Naive thymus-derived CD4-positive, alpha-beta T cell (primary cell): ENCODE measurements at regions not wholly inside any gene's neighbourhood (a gene's known extent, or its start where the extent isn't known, plus 50 kb on each side); places are given as distances from the start of the nearest gene placed in this dataset.

Experiments
- ATAC-seq: fragments of 150-1000 bp; cut with Tn5 transposase; 2 replicates; pipeline ENCODE4 v1.10.0; 2021; ENCODE audit warnings: mild to moderate bottlenecking, moderate library complexity
- CTCF ChIA-PET: fragments of 350-600 bp; sonication (Branson Sonifier 250); formaldehyde crosslinking; loops from one replicate; lab custom pipeline; 2021; ENCODE audit warnings: antibody characterized with exemption; lab: Charles Lee
- POLR2A ChIA-PET: fragments of 350-600 bp; sonication (Branson Sonifier 250); formaldehyde crosslinking; loops from one replicate; lab custom pipeline; 2021; ENCODE audit warnings: antibody characterized with exemption, inconsistent platforms; lab: Charles Lee
- DNase-seq, 9 donors: peaks; one replicate each; pipeline versions ENCODE4 v3.0.0 to v3.0.0-alpha.2; 2020 to 2022; ENCODE audit warnings: mixed read lengths in 1 of 9
- H3K27ac ChIP-seq: one replicate; pipeline ENCODE4 v1.7.0; 2013; ENCODE audit warnings: mild to moderate bottlenecking, low read depth, low read length, moderate library complexity
- H3K27me3 ChIP-seq, 2 donors: one replicate each; pipeline ENCODE4 v1.7.0; 2013; ENCODE audit warnings: low read length in 2 of 2, mild to moderate bottlenecking in 2 of 2, moderate library complexity in 2 of 2; ENCODE audit not compliant: control insufficient read depth in 2 of 2, insufficient read depth in 2 of 2
- H3K36me3 ChIP-seq, 3 experiments: 1 replicate in 2 of 3; 2 replicates in 1 of 3; pipeline ENCODE4 v1.7.0; 2013; ENCODE audit warnings: low read length in 3 of 3, mild to moderate bottlenecking in 3 of 3, moderate library complexity in 1 of 3; ENCODE audit not compliant: insufficient read depth in 3 of 3, control insufficient read depth in 2 of 3
- H3K4me1 ChIP-seq, 2 donors: one replicate each; pipeline ENCODE4 v1.7.0; 2013; ENCODE audit warnings: low read length in 2 of 2, mild to moderate bottlenecking in 2 of 2, moderate library complexity in 1 of 2; ENCODE audit not compliant: control insufficient read depth in 2 of 2, insufficient read depth in 2 of 2
- H3K4me3 ChIP-seq: 2 replicates; pipeline ENCODE4 v1.7.0; 2013; ENCODE audit warnings: mild to moderate bottlenecking, low read length
- H3K9me3 ChIP-seq, 3 experiments: 1 replicate in 2 of 3; 2 replicates in 1 of 3; pipeline ENCODE4 v1.7.0; 2013; ENCODE audit warnings: low read length in 3 of 3; ENCODE audit not compliant: control insufficient read depth in 2 of 3
- H3K27ac Mint-ChIP-seq, 9 donors: one replicate each; pipeline ENCODE4 v1.8.0; 2020 to 2022; ENCODE audit warnings: mixed read lengths in 9 of 9, mild to moderate bottlenecking in 8 of 9, moderate library complexity in 5 of 9, inconsistent platforms in 2 of 9
- H3K27me3 Mint-ChIP-seq, 5 donors: one replicate each; pipeline ENCODE4 v1.8.0; 2021 to 2022; ENCODE audit warnings: mixed read lengths in 5 of 5, mild to moderate bottlenecking in 1 of 5
- H3K36me3 Mint-ChIP-seq, 5 donors: one replicate each; pipeline ENCODE4 v1.8.0; 2020 to 2022; ENCODE audit warnings: mixed read lengths in 5 of 5, mild to moderate bottlenecking in 3 of 5, inconsistent platforms in 1 of 5
- H3K4me1 Mint-ChIP-seq, 7 donors: one replicate each; pipeline ENCODE4 v1.8.0; 2020 to 2022; ENCODE audit warnings: mixed read lengths in 7 of 7, mild to moderate bottlenecking in 3 of 7, inconsistent platforms in 1 of 7
- H3K4me3 Mint-ChIP-seq, 10 donors: one replicate each; pipeline ENCODE4 v1.8.0; 2020 to 2022; ENCODE audit warnings: mild to moderate bottlenecking in 10 of 10, mixed read lengths in 10 of 10, moderate library complexity in 6 of 10, inconsistent platforms in 2 of 10
- H3K9me3 Mint-ChIP-seq, 11 donors: one replicate each; pipeline ENCODE4 v1.8.0; 2020 to 2022; ENCODE audit warnings: mixed read lengths in 11 of 11, mild to moderate bottlenecking in 4 of 11, inconsistent platforms in 1 of 11, moderate library complexity in 1 of 11
- intact Hi-C, 2 donors: fragments of 100-400 bp; cut with micrococcal nuclease; formaldehyde crosslinking; loops; one replicate each; pipeline ENCODE4 v1.15.1; 2023

GRCh38 chr4:38323141-38323641 lies 340.8 kb upstream of the KLF3 start:
- H3K4me3 ChIP-seq = no peak overlapping the region
- Mint-ChIP-seq H3K27me3 (peaks cover 0 to 7% (median 0%) of the 10 kb centered on the region in 5 donors), H3K27ac (peak overlapping the region in 7 of 9 donors; percentile 17 to 81 (median 59)), H3K9me3 (peaks cover 0 to 8% (median 0%) of the 10 kb centered on the region in 11 donors), H3K36me3 (peaks cover 0 to 5% (median 0%) of the 10 kb centered on the region in 5 donors), H3K4me3 (peak overlapping the region in 2 of 10 donors; percentile 32 to 52), H3K4me1 (peaks cover 43 to 96% (median 89%) of the 10 kb centered on the region in 7 donors)
- ATAC-seq (no peak), DNase-seq (no peak)
- H3K36me3 ChIP-seq = no peaks in the 10 kb centered on the region
- H3K9me3 ChIP-seq = no peaks in the 10 kb centered on the region
- peaks cover 17 to 66% of the 10 kb centered on the region in 2 donors for H3K4me1 ChIP-seq
- intact Hi-C loops = no loop called here
- ChIA-PET CTCF (interaction anchor here (0.8 to 1.6 kb wide), 2 partner anchors 143 to 352 kb away, joined by 3 to 7 read pairs; no protein-coding TSS in a partner anchor), POLR2A (interaction anchor here (1.0 to 6.3 kb wide), 4 partner anchors 36 to 352 kb away, joined by 3 to 59 read pairs (median 10); no protein-coding TSS in a partner anchor)
- no peak overlapping the region for H3K27ac ChIP-seq
- no peaks in the 10 kb centered on the region for H3K27me3 ChIP-seq

DNA sequence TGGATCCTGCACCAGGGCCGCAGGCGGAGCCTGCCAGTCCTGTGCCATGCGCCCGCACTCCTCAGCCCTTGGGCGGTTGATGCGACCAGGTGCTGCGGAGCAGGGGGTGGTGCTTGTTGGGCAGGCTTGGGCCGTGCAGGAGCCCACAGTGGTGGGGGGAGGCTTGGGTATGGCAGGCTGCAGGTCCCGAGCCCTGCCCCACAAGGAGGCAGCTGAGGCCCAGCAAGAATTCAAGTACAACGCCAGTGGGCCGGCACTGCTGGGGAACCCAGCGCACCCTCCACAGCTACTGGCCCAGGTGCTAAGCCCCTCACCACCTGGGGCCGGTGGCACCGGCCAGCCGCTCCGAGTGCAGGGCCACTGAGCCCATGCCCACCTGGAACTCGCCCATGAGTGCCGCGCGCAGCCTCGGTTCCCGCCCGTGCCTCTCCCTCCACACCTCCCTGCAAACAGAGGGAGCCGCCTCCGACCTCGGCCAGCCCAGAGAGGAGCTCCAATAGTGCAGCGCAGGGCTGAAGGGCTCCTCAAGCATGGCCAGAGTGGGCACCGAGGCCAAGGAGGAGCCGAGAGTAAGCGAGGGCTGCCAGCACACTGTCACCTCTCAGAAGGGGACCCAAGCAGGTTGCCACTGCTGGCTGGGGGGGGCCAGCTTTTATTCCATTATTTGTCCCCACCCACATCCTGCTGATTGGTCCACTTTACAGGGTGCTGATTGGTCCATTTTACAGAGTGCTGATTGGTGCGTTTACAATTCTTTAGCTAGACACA lies 339.0 kb upstream of the KLF3 start:
- Histone ChIP-seq H3K36me3 (no peaks in the 10 kb centered on the region), H3K27ac (no peak overlapping the region), H3K9me3 (no peaks in the 10 kb centered on the region), H3K4me1 (peaks cover 4 to 66% of the 10 kb centered on the region in 2 donors), H3K27me3 (no peaks in the 10 kb centered on the region), H3K4me3 (no peak overlapping the region)
- H3K4me1 Mint-ChIP-seq = peaks cover 41 to 96% (median 89%) of the 10 kb centered on the region in 7 donors
- ATAC-seq (no peak), DNase-seq (no peak)
- ChIA-PET CTCF (interaction anchor here (0.6 to 0.9 kb wide), 3 partner anchors 193 to 342 kb away, joined by 3 read pairs; no protein-coding TSS in a partner anchor), POLR2A (interaction anchor here (0.9 to 2.7 kb wide), 7 partner anchors 145 to 342 kb away, joined by 3 to 17 read pairs (median 6); no protein-coding TSS in a partner anchor)
- H3K36me3 Mint-ChIP-seq = peaks cover 0 to 5% (median 0%) of the 10 kb centered on the region in 5 donors
- peaks cover 0 to 10% (median 0%) of the 10 kb centered on the region in 11 donors for H3K9me3 Mint-ChIP-seq
- peak overlapping the region in 6 of 9 donors; percentile 87 to 98 (median 92) for H3K27ac Mint-ChIP-seq
- H3K27me3 Mint-ChIP-seq = peaks cover 0 to 17% (median 0%) of the 10 kb centered on the region in 5 donors
- intact Hi-C loops = no loop called here
- no peak overlapping the region for H3K4me3 Mint-ChIP-seq

DNA sequence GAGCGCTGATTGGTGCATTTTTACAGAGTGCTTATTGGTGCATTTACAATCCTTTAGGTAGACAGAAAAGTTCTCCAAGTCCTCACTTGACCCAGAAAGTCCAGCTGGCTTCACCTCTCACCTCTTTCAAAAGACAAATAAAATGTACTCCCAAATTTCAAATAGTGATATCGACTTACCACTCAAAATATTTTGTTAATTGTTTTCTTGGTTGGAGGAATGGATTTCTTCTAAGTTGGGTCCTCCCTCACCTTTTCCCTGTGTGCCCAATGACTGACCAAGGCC lies 338.4 kb upstream of the KLF3 start:
- peak overlapping the region; percentile 68 for H3K27ac ChIP-seq
- no peaks in the 10 kb centered on the region for H3K9me3 ChIP-seq
- intact Hi-C loops = no loop called here
- peaks cover 36 to 96% (median 89%) of the 10 kb centered on the region in 7 donors for H3K4me1 Mint-ChIP-seq
- peaks cover 0 to 10% (median 0%) of the 10 kb centered on the region in 11 donors for H3K9me3 Mint-ChIP-seq
- H3K27ac Mint-ChIP-seq = peak overlapping the region in 8 of 9 donors; percentile 87 to 98 (median 92)
- POLR2A ChIA-PET = interaction anchor here (0.9 to 2.7 kb wide), 7 partner anchors 146 to 341 kb away, joined by 3 to 17 read pairs (median 6); no protein-coding TSS in a partner anchor
- H3K4me1 ChIP-seq = peaks cover 0 to 66% of the 10 kb centered on the region in 2 donors
- ATAC-seq (no peak), DNase-seq (no peak)
- peak overlapping the region in 9 of 10 donors; percentile 38 to 76 (median 63) for H3K4me3 Mint-ChIP-seq
- peaks cover 0 to 5% (median 0%) of the 10 kb centered on the region in 5 donors for H3K36me3 Mint-ChIP-seq
- no peaks in the 10 kb centered on the region for H3K36me3 ChIP-seq
- no peaks in the 10 kb centered on the region for H3K27me3 ChIP-seq
- CTCF ChIA-PET = no interaction called here
- H3K4me3 ChIP-seq = no peak overlapping the region
- peaks cover 0 to 22% (median 0%) of the 10 kb centered on the region in 5 donors for H3K27me3 Mint-ChIP-seq

GRCh38 chr4:38326499-38326898 lies 337.5 kb upstream of the KLF3 start:
- DNase-seq = no peak
- Mint-ChIP-seq H3K36me3 (peaks cover 0 to 5% (median 0%) of the 10 kb centered on the region in 5 donors), H3K4me1 (peaks cover 31 to 97% (median 90%) of the 10 kb centered on the region in 7 donors), H3K4me3 (peak overlapping the region in 8 of 10 donors; percentile 38 to 76 (median 66)), H3K9me3 (peaks cover 0 to 10% (median 0%) of the 10 kb centered on the region in 11 donors), H3K27me3 (peaks cover 0 to 24% (median 0%) of the 10 kb centered on the region in 5 donors), H3K27ac (peak overlapping the region in 8 of 9 donors; percentile 87 to 98 (median 92))
- no peak overlapping the region for H3K4me3 ChIP-seq
- intact Hi-C loops = no loop called here
- POLR2A ChIA-PET = interaction anchor here (0.6 to 2.5 kb wide), 9 partner anchors 10 to 341 kb away, joined by 3 to 8 read pairs (median 4); no protein-coding TSS in a partner anchor
- peak overlapping the region; percentile 68 for H3K27ac ChIP-seq
- no peak for ATAC-seq
- H3K9me3 ChIP-seq = no peaks in the 10 kb centered on the region
- H3K4me1 ChIP-seq = peaks cover 0 to 69% of the 10 kb centered on the region in 2 donors
- H3K27me3 ChIP-seq = no peaks in the 10 kb centered on the region
- CTCF ChIA-PET = interaction anchor here (0.7 kb wide), 1 partner anchor 183 kb away, joined by 3 read pairs; no protein-coding TSS in a partner anchor
- H3K36me3 ChIP-seq = no peaks in the 10 kb centered on the region

GRCh38 chr4:38327174-38327573 lies 336.8 kb upstream of the KLF3 start:
- intact Hi-C loops = no loop called here
- Mint-ChIP-seq H3K36me3 (peaks cover 0 to 5% (median 0%) of the 10 kb centered on the region in 5 donors), H3K27ac (peak overlapping the region in 8 of 9 donors; percentile 87 to 98 (median 92)), H3K4me1 (peaks cover 31 to 96% (median 87%) of the 10 kb centered on the region in 7 donors), H3K4me3 (peak overlapping the region in 5 of 10 donors; percentile 27 to 79 (median 71)), H3K9me3 (peaks cover 0 to 10% (median 0%) of the 10 kb centered on the region in 11 donors), H3K27me3 (peaks cover 0 to 21% (median 0%) of the 10 kb centered on the region in 5 donors)
- no peak for DNase-seq
- ATAC-seq = no peak
- H3K4me3 ChIP-seq = no peak overlapping the region
- H3K9me3 ChIP-seq = no peaks in the 10 kb centered on the region
- no peaks in the 10 kb centered on the region for H3K36me3 ChIP-seq
- POLR2A ChIA-PET = interaction anchor here (0.8 to 3.4 kb wide), 4 partner anchors 8 to 339 kb away, joined by 3 to 20 read pairs (median 6); no protein-coding TSS in a partner anchor
- H3K27ac ChIP-seq = peak overlapping the region; percentile 68
- no peaks in the 10 kb centered on the region for H3K27me3 ChIP-seq
- CTCF ChIA-PET = no interaction called here
- H3K4me1 ChIP-seq = peaks cover 0 to 72% of the 10 kb centered on the region in 2 donors
